Adrenal gland (tissue), 5 donors: ENCODE measurements at regions not wholly inside any gene's neighbourhood (a gene's known extent, or its start where the extent isn't known, plus 50 kb on each side); places are given as distances from the start of the nearest gene placed in this dataset.

ENCODE experiments used
- POLR2A ChIP-seq, 2 donors: fragments of 450-650 bp; IDR thresholded peaks; one replicate each; pipeline ENCODE4 v1.6.1; 2017; ENCODE audit warnings: antibody characterized with exemption in 2 of 2, mild to moderate bottlenecking in 2 of 2, moderate library complexity in 1 of 2
- TF ChIP-seq, protein P1 (sequence below), 6 experiments: fragments of 450-650 bp in 4 of 6; fragments of 200-600 bp in 2 of 6; sonication (generic) in 1 of 6; IDR thresholded peaks; 1 replicate in 5 of 6; 2 replicates in 1 of 6; pipeline versions ENCODE4 v1.5.1 to v1.8.0; 2016 to 2021; ENCODE audit warnings: antibody characterized with exemption in 6 of 6, mild to moderate bottlenecking in 2 of 6, moderate library complexity in 1 of 6
- donor health status: DM: no; HTN: no; CAD: no.

DNA sequence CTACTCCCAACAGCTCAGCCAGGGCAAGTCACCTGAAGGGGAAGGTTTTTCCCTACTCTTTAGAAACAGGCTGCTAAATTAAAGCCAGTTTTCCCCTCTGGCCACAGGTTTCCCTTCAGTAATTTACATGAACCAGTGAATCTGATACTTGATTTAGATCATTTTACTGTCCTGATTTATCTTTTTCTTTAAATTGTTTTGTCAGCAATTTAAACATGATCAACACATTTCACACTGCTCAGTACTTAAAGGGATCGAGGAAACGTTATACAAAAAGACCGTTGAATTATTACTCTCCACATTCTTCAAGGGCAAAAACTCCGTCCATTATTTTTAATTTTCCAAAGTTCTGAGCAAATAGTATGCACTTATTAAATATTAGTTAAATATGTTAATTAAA lies 1165.7 kb upstream of the GYPC start:
- TF ChIP-seq, protein P1, sequence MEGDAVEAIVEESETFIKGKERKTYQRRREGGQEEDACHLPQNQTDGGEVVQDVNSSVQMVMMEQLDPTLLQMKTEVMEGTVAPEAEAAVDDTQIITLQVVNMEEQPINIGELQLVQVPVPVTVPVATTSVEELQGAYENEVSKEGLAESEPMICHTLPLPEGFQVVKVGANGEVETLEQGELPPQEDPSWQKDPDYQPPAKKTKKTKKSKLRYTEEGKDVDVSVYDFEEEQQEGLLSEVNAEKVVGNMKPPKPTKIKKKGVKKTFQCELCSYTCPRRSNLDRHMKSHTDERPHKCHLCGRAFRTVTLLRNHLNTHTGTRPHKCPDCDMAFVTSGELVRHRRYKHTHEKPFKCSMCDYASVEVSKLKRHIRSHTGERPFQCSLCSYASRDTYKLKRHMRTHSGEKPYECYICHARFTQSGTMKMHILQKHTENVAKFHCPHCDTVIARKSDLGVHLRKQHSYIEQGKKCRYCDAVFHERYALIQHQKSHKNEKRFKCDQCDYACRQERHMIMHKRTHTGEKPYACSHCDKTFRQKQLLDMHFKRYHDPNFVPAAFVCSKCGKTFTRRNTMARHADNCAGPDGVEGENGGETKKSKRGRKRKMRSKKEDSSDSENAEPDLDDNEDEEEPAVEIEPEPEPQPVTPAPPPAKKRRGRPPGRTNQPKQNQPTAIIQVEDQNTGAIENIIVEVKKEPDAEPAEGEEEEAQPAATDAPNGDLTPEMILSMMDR (IDR thresholded peaks at IDR 0.05): no peak
- TF ChIP-seq POLR2A (IDR thresholded peaks at IDR 0.05): no peak
